Activated CD4-positive, alpha-beta T cell treated with anti-CD3 and anti-CD28 coated beads for 36 hours (primary cell): ENCODE measurements at regions not wholly inside any gene's neighbourhood (a gene's known extent, or its start where the extent isn't known, plus 50 kb on each side); places are given as distances from the start of the nearest gene placed in this dataset.

Experiments
- ATAC-seq: fragments of 200-7000 bp; cut with Tn5 transposase; one replicate; pipeline ENCODE4 v1.10.0; 2021; ENCODE audit warnings: mild to moderate bottlenecking, moderate library complexity
- CTCF ChIA-PET: fragments of 350-600 bp; sonication (Branson Sonifier 250); formaldehyde crosslinking; loops from one replicate; lab custom pipeline; 2021; ENCODE audit warnings: antibody characterized with exemption; lab: Charles Lee
- POLR2A ChIA-PET: fragments of 350-600 bp; sonication (Branson Sonifier 250); formaldehyde crosslinking; loops from one replicate; lab custom pipeline; 2021; ENCODE audit warnings: antibody characterized with exemption, inconsistent platforms; lab: Charles Lee
- DNase-seq: peaks from one replicate; pipeline ENCODE4 v3.0.0-alpha.2; 2020
- H3K27ac Mint-ChIP-seq: one replicate; pipeline ENCODE4 v1.8.0; 2021; ENCODE audit warnings: mixed read lengths
- H3K27me3 Mint-ChIP-seq: one replicate; pipeline ENCODE4 v1.8.0; 2021; ENCODE audit warnings: mixed read lengths
- H3K36me3 Mint-ChIP-seq: one replicate; pipeline ENCODE4 v1.8.0; 2021; ENCODE audit warnings: low read depth, mixed read lengths
- H3K4me1 Mint-ChIP-seq: one replicate; pipeline ENCODE4 v1.8.0; 2021; ENCODE audit warnings: mixed read lengths
- H3K4me3 Mint-ChIP-seq: one replicate; pipeline ENCODE4 v1.8.0; 2021; ENCODE audit warnings: mild to moderate bottlenecking, moderate library complexity, mixed read lengths
- H3K9me3 Mint-ChIP-seq: one replicate; pipeline ENCODE4 v1.8.0; 2021; ENCODE audit warnings: low read depth, mixed read lengths
- intact Hi-C, 2 experiments: fragments of 100-400 bp; cut with DNase I in 1 of 2; cut with micrococcal nuclease in 1 of 2; formaldehyde crosslinking; loops; one replicate each; pipeline versions ENCODE4 v1.14.2 to v1.15.1; 2022 to 2024; cut with DNase I, micrococcal nuclease

DNA sequence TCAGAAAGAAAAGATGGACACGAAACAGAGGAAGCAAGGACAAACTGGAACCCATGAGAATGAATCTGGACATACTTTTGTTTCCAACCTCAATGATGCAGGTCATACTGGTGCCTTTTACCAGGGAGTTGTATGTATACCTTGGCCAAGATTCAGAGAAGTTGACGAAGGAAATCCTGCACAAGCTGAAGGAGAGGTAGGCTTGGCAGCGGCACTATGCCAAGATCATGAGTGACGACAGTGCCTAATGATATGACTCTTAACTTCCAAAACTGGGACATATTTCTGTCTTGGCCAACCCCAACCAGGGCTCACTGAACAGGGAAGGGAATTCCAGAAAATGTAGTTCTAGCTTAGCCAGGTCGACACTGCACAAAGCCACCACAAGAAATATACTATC lies 149.2 kb upstream of the SLCO3A1 start:
- no peak for DNase-seq
- no peak for ATAC-seq
- Mint-ChIP-seq H3K27ac (no peak overlapping the region), H3K4me3 (no peak overlapping the region), H3K27me3 (peaks cover 8% of the 10 kb centered on the region), H3K9me3 (no peaks in the 10 kb centered on the region), H3K4me1 (peaks cover 17% of the 10 kb centered on the region), H3K36me3 (no peaks in the 10 kb centered on the region)
- CTCF ChIA-PET = interaction anchor here (3.2 to 3.8 kb wide), 2 partner anchors 374 to 401 kb away, joined by 17 to 27 read pairs; no protein-coding TSS in a partner anchor
- intact Hi-C loops = loop anchor here in 1 of 2 experiments (10.0 kb wide), 1 partner anchor 920 kb away; no protein-coding TSS in a partner anchor
- POLR2A ChIA-PET = no interaction called here

- Mint-ChIP-seq H3K27ac (no peak overlapping the region), H3K4me3 (peak overlapping the region; percentile 9), H3K27me3 (peaks cover 12% of the 10 kb centered on the region), H3K4me1 (peaks cover 17% of the 10 kb centered on the region), H3K36me3 (no peaks in the 10 kb centered on the region), H3K9me3 (no peaks in the 10 kb centered on the region)
- intact Hi-C loops = loop anchor here (1.0 to 10.0 kb wide), 10 partner anchors 147 to 918 kb away; partner anchors contain the start of gene SLCO3A1 (in 1 of the 2)
- ATAC-seq (peak; percentile 99), DNase-seq (peak; percentile 93)
- ChIA-PET CTCF (interaction anchor here (0.6 to 3.8 kb wide), 54 partner anchors 10 to 1127 kb away, joined by 3 to 36 read pairs (median 4); partner anchors contain the start of gene SLCO3A1), POLR2A (interaction anchor here (0.7 kb wide), 1 partner anchor 12 kb away, joined by 4 read pairs; no protein-coding TSS in a partner anchor)
Measured at GRCh38 chr15:91706322-91707032, 147.0 kb upstream of the SLCO3A1 start.

DNA sequence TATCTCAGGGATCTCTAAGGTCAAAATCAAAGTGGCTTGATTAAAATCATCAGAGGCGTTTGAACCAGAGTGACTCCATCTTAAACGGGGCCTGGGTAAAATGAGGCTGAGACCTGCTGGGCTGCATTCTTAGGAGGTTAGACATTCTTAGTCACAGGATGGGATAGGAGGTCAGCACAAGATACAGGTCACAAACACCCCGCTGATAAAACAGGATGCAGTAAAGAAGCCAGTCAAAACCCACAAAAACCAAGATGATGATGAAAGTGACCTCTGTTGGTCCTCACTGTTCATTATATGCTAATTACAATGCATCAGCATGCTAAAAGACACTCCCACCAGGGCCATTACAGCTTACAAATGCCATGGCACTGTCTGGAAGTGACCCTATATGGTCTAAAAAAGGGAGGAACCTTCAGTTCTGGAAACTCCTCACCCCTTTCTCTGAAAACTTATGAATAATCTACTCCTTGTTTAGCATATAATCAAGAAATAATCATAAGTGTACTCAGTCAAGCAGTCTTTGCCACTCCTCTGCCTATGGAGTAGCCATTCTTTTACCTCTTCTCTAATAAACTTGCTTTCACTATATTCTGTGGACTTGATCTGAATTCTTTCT lies 143.3 kb upstream of the SLCO3A1 start:
- DNase-seq = no peak
- no peak overlapping the region for H3K4me3 Mint-ChIP-seq

GRCh38 chr15:91711384-91712033 lies 142.0 kb upstream of the SLCO3A1 start:
- Mint-ChIP-seq H3K4me3 (no peak overlapping the region), H3K36me3 (no peaks in the 10 kb centered on the region), H3K9me3 (no peaks in the 10 kb centered on the region), H3K27ac (no peak overlapping the region), H3K27me3 (peaks cover 18% of the 10 kb centered on the region), H3K4me1 (peaks cover 7% of the 10 kb centered on the region)
- intact Hi-C loops = no loop called here
- no peak for ATAC-seq
- ChIA-PET POLR2A (no interaction called here), CTCF (no interaction called here)
- DNase-seq = no peak

More for the DNA sequence above, 143.3 kb upstream of the SLCO3A1 start:
- no peak for ATAC-seq
- Mint-ChIP-seq H3K27me3 (peaks cover 17% of the 10 kb centered on the region), H3K4me1 (peaks cover 17% of the 10 kb centered on the region), H3K36me3 (no peaks in the 10 kb centered on the region), H3K9me3 (no peaks in the 10 kb centered on the region), H3K27ac (no peak overlapping the region)
- intact Hi-C loops = no loop called here
- ChIA-PET CTCF (no interaction called here), POLR2A (interaction anchor here (0.5 kb wide), 1 partner anchor 716 kb away, joined by 4 read pairs; the partner anchor contains the start of gene PRC1)

GRCh38 chr15:91712286-91712685 lies 141.2 kb upstream of the SLCO3A1 start:
- Mint-ChIP-seq H3K27ac (no peak overlapping the region), H3K27me3 (peaks cover 18% of the 10 kb centered on the region), H3K4me3 (no peak overlapping the region), H3K36me3 (no peaks in the 10 kb centered on the region), H3K4me1 (no peaks in the 10 kb centered on the region), H3K9me3 (no peaks in the 10 kb centered on the region)
- CTCF ChIA-PET = no interaction called here
- POLR2A ChIA-PET = no interaction called here
- DNase-seq (no peak), ATAC-seq (no peak)
- intact Hi-C loops = no loop called here

DNA sequence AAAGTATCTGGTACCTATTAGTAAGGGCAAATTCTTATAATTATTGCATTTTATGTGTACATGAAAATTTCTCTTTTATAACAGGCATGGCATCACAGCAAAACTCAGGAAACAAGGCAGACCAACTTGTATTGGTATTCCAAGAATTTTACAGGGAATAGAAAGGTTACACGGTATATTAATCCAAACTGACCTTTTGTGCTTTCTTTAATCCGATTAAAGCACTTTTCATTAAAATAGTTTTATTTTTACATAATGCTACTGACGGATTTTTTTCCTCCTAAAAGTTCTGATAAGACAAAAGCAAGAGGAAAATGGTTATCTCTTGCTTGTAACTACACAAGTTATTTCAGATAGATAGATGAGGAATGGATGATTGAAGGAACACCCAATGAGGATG lies 137.0 kb upstream of the SLCO3A1 start:
- intact Hi-C loops = no loop called here
- no peak for DNase-seq
- no peak for ATAC-seq
- Mint-ChIP-seq H3K27ac (no peak overlapping the region), H3K4me1 (no peaks in the 10 kb centered on the region), H3K36me3 (no peaks in the 10 kb centered on the region), H3K27me3 (peaks cover 14% of the 10 kb centered on the region), H3K9me3 (no peaks in the 10 kb centered on the region), H3K4me3 (no peak overlapping the region)
- ChIA-PET POLR2A (no interaction called here), CTCF (interaction anchor here (2.0 kb wide), 1 partner anchor 11 kb away, joined by 11 read pairs; no protein-coding TSS in a partner anchor)

GRCh38 chr15:91717811-91718210 lies 135.7 kb upstream of the SLCO3A1 start:
- H3K4me3 Mint-ChIP-seq = no peak overlapping the region
- ATAC-seq (no peak), DNase-seq (no peak)
- H3K27me3 Mint-ChIP-seq = peaks cover 11% of the 10 kb centered on the region
- no peaks in the 10 kb centered on the region for H3K9me3 Mint-ChIP-seq
- ChIA-PET POLR2A (no interaction called here), CTCF (no interaction called here)
- no peaks in the 10 kb centered on the region for H3K36me3 Mint-ChIP-seq
- intact Hi-C loops = no loop called here
- H3K27ac Mint-ChIP-seq = no peak overlapping the region
- H3K4me1 Mint-ChIP-seq = no peaks in the 10 kb centered on the region

DNA sequence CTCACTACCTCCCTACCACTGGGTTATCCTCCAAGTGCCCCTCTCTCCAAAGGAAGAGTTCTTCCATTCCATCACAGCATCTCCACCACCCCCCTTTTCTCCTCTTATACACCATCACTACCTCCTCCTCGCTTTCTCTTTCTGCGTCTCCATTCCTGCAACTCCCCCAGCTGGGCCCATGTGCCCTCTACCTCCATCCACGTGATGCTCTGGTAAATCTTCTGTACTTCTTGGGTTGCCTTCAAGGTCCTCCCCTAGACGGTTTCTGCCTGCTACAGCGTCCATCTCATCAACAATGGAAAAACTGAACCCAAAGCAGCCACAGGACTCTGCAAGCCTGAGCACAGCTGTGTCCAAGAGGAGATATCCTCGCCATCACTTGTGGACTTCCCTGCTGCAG lies 129.5 kb upstream of the SLCO3A1 start:
- no peaks in the 10 kb centered on the region for H3K36me3 Mint-ChIP-seq
- H3K4me1 Mint-ChIP-seq = no peaks in the 10 kb centered on the region
- CTCF ChIA-PET = interaction anchor here (0.7 to 1.0 kb wide), 3 partner anchors 18 to 127 kb away, joined by 3 to 4 read pairs (median 3); no protein-coding TSS in a partner anchor
- POLR2A ChIA-PET = no interaction called here
- H3K27me3 Mint-ChIP-seq = peaks cover 2% of the 10 kb centered on the region
- H3K9me3 Mint-ChIP-seq = no peaks in the 10 kb centered on the region
- intact Hi-C loops = no loop called here
- no peak for ATAC-seq
- H3K4me3 Mint-ChIP-seq = no peak overlapping the region
- no peak overlapping the region for H3K27ac Mint-ChIP-seq
- no peak for DNase-seq

DNA sequence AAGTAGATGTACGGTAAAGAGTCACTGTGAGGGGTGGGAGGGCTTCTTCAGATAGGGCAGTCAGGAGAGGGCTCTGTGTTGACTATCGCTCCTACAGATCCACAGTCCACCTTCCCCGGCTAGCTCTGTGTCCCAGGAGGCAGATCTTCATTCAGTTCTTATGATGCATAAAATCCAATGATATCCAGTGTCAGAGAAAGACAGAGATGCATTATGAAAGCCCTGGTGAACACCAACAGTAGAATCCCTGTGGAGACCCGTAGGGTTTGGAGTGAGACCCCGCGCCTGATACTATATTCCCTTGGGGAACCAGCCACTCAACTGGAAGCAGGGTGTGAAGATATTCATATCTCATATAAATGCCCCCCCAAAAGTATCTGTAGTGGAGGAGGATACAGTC lies 119.8 kb upstream of the SLCO3A1 start:
- H3K36me3 Mint-ChIP-seq = no peaks in the 10 kb centered on the region
- no peaks in the 10 kb centered on the region for H3K9me3 Mint-ChIP-seq
- intact Hi-C loops = no loop called here
- DNase-seq = no peak
- no peak overlapping the region for H3K4me3 Mint-ChIP-seq
- no peaks in the 10 kb centered on the region for H3K4me1 Mint-ChIP-seq
- no peak for ATAC-seq
- H3K27ac Mint-ChIP-seq = no peak overlapping the region
- ChIA-PET POLR2A (no interaction called here), CTCF (interaction anchor here (1.5 kb wide), 1 partner anchor 28 kb away, joined by 4 read pairs; no protein-coding TSS in a partner anchor)
- H3K27me3 Mint-ChIP-seq = peaks cover 36% of the 10 kb centered on the region

- Mint-ChIP-seq H3K9me3 (no peaks in the 10 kb centered on the region), H3K27ac (no peak overlapping the region), H3K4me1 (no peaks in the 10 kb centered on the region), H3K4me3 (no peak overlapping the region), H3K27me3 (peaks cover 27% of the 10 kb centered on the region), H3K36me3 (no peaks in the 10 kb centered on the region)
- POLR2A ChIA-PET = no interaction called here
- no peak for ATAC-seq
- intact Hi-C loops = no loop called here
- DNase-seq = no peak
- CTCF ChIA-PET = interaction anchor here (1.1 kb wide), 1 partner anchor 31 kb away, joined by 3 read pairs; no protein-coding TSS in a partner anchor
Measured at GRCh38 chr15:91737151-91737818, 116.2 kb upstream of the SLCO3A1 start.

- Mint-ChIP-seq H3K27me3 (peaks cover 28% of the 10 kb centered on the region), H3K9me3 (no peaks in the 10 kb centered on the region), H3K27ac (no peak overlapping the region), H3K36me3 (no peaks in the 10 kb centered on the region), H3K4me1 (no peaks in the 10 kb centered on the region), H3K4me3 (no peak overlapping the region)
- ATAC-seq (no peak), DNase-seq (no peak)
- ChIA-PET CTCF (no interaction called here), POLR2A (no interaction called here)
- intact Hi-C loops = no loop called here
Measured at GRCh38 chr15:91741986-91742385, 111.5 kb upstream of the SLCO3A1 start.
